ENCODE measurements at regions not wholly inside any gene's neighbourhood (a gene's known extent, or its start where the extent isn't known, plus 50 kb on each side); places are given as distances from the start of the nearest gene placed in this dataset.

DNA sequence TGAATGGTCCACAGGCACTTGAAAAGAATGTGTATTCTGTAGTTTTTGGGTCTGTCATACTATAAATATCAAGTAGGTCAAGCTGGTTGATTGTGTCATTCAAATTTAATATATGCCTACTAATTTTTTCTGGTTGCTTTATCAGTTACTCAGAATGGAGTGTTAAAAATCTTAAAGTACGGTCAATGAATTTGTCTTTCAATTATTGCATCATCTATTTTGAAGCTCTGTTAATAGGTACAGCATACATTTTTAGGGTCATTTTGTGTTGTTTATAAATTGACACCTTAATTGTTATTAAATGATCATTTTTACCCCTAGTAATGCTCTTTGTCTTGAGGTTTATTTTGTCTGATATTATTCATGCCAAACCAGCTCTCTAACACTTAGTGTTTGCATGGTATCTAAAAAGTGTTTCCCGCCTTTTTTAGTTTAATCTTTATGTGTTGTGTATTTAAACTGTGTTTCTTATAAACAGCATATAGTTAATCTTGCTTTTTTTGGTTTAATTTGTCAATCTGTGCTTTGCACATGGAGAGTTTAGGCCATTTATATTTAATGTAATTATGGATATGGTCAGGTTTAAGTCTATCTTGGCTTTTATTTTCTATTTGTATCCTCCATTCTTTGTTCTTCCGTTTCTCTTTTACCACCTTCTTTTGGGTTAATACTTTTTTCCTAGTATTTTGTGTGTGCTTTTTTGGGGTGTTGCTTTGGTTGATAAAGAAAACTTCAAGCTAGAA is 204.9 kb upstream of the EEF2KMT start:
- no peaks in the 10 kb centered on the region for H4K20me1 ChIP-seq (ENCODE audit: insufficient read depth)
- no peaks in the 10 kb centered on the region for H3K4me1 ChIP-seq (ENCODE audit: control insufficient read depth in 1 of 2, insufficient read depth in 2 of 2, low read length in 2 of 2)
- H3K9me3 ChIP-seq (ENCODE audit: control insufficient read depth in 1 of 2, insufficient read depth in 1 of 2, low read depth in 1 of 2, low read length in 2 of 2): no peaks in the 10 kb centered on the region
- DNase-seq (ENCODE audit: low read depth, low spot score) (no peak), ATAC-seq (no peak)
- no peak overlapping the region for H3K9ac ChIP-seq (ENCODE audit: low read length)
- H3K79me2 ChIP-seq (ENCODE audit: insufficient read depth, low read length): no peaks in the 10 kb centered on the region
- no peak overlapping the region for H3K4me2 ChIP-seq (ENCODE audit: low read length)
- no peak for TF ChIP-seq CBX3 (IDR thresholded peaks at IDR 0.05; ENCODE audit: low read depth)
- TF ChIP-seq YY1 (IDR thresholded peaks at IDR 0.05; ENCODE audit: extremely low read depth, insufficient replicate concordance, low read depth, low read length): no peak
- TF ChIP-seq TCF7L2 (IDR thresholded peaks at IDR 0.05; ENCODE audit: borderline replicate concordance, extremely low read depth, insufficient read depth, insufficient read length): no peak
- no peak for TF ChIP-seq FOSL1 (IDR thresholded peaks at IDR 0.05; ENCODE audit: low read depth)
- TF ChIP-seq CEBPB (IDR thresholded peaks at IDR 0.05; ENCODE audit: low read depth): no peak
- TF ChIP-seq EZH2 (IDR thresholded peaks at IDR 0.05): no peak
- POLR2A ChIA-PET: no interaction called here
- no peaks in the 10 kb centered on the region for H3K36me3 ChIP-seq (ENCODE audit: control insufficient read depth in 1 of 2, insufficient read depth in 2 of 2, low read length in 2 of 2)
- no peak overlapping the region for H3K27ac ChIP-seq (ENCODE audit: low read depth, low read length)
- intact Hi-C loops (cut with micrococcal nuclease): no loop called here
- no peak overlapping the region for H2AFZ ChIP-seq (ENCODE audit: low read depth, low read length, poor library complexity, severe bottlenecking)
- CTCF ChIA-PET: no interaction called here
- no peaks in the 10 kb centered on the region for H3K9me2 ChIP-seq (ENCODE audit: insufficient read depth)
- RAD21 ChIA-PET (ENCODE audit: low non-redundant PET in 1 of 2, low total read pairs in 2 of 2, uncharacterized antibody in 2 of 2, unreplicated experiment in 2 of 2): no interaction called here
- H3K4me3 ChIP-seq (replicated peaks in 1 of 2; ENCODE audit: low read depth in 1 of 2, low read length in 2 of 2): no peak overlapping the region
- no TSS peak for BruUV-seq (replicated peaks)
- no peaks in the 10 kb centered on the region; the same call in 1 of the 2 replicates for H3K27me3 ChIP-seq (ENCODE audit: insufficient read depth, low read length)

DNA sequence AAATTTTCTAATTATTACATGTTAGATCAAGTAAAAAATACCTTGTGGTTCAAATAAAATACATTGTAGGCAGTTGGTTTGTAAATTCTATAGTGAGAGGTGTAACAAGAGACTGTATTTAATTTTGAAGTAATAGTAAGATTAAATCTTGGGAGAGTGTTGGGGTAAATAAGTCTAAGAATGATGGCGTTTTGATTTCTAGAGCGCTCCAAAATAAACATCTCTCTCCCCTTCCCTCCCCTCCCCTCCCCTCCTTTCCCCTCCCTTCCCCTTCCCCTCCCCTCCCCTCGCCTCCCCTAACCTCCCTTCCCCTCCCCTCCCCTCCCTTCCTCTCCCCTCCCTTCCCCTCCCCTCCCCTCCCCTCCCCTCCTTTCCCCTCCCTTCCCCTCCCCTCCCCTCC is 200.6 kb upstream of the EEF2KMT start:
- no peaks in the 10 kb centered on the region for H3K36me3 ChIP-seq (ENCODE audit: control insufficient read depth in 1 of 2, insufficient read depth in 2 of 2, low read length in 2 of 2)
- no peak overlapping the region for H3K27ac ChIP-seq (ENCODE audit: low read depth, low read length)
- H4K20me1 ChIP-seq (ENCODE audit: insufficient read depth): no peaks in the 10 kb centered on the region
- DNase-seq (ENCODE audit: low read depth, low spot score) (no peak), ATAC-seq (no peak)
- H3K4me3 ChIP-seq (replicated peaks in 1 of 2; ENCODE audit: low read depth in 1 of 2, low read length in 2 of 2): no peak overlapping the region
- no peak overlapping the region for H3K4me2 ChIP-seq (ENCODE audit: low read length)
- H3K9me3 ChIP-seq (ENCODE audit: control insufficient read depth in 1 of 2, insufficient read depth in 1 of 2, low read depth in 1 of 2, low read length in 2 of 2): no peaks in the 10 kb centered on the region
- H3K27me3 ChIP-seq (ENCODE audit: insufficient read depth, low read length): no peaks in the 10 kb centered on the region
- intact Hi-C loops (cut with micrococcal nuclease): no loop called here
- ChIA-PET POLR2A (no interaction called here), RAD21 (ENCODE audit: low non-redundant PET in 1 of 2, low total read pairs in 2 of 2, uncharacterized antibody in 2 of 2, unreplicated experiment in 2 of 2) (no interaction called here), CTCF (no interaction called here)
- H3K79me2 ChIP-seq (ENCODE audit: insufficient read depth, low read length): no peaks in the 10 kb centered on the region
- H3K9ac ChIP-seq (ENCODE audit: low read length): no peak overlapping the region
- H2AFZ ChIP-seq (ENCODE audit: low read depth, low read length, poor library complexity, severe bottlenecking): no peak overlapping the region
- BruUV-seq (replicated peaks): no TSS peak
- H3K4me1 ChIP-seq (ENCODE audit: control insufficient read depth in 1 of 2, insufficient read depth in 2 of 2, low read length in 2 of 2): no peaks in the 10 kb centered on the region
- H3K9me2 ChIP-seq (ENCODE audit: insufficient read depth): no peaks in the 10 kb centered on the region
- no peak for TF ChIP-seq SRF (IDR thresholded peaks at IDR 0.05; ENCODE audit: low read depth)
- TF ChIP-seq CBX3 (IDR thresholded peaks at IDR 0.05; ENCODE audit: low read depth): no peak
- no peak for TF ChIP-seq TCF7L2 (IDR thresholded peaks at IDR 0.05; ENCODE audit: borderline replicate concordance, extremely low read depth, insufficient read depth, insufficient read length)
- TF ChIP-seq, protein P1, sequence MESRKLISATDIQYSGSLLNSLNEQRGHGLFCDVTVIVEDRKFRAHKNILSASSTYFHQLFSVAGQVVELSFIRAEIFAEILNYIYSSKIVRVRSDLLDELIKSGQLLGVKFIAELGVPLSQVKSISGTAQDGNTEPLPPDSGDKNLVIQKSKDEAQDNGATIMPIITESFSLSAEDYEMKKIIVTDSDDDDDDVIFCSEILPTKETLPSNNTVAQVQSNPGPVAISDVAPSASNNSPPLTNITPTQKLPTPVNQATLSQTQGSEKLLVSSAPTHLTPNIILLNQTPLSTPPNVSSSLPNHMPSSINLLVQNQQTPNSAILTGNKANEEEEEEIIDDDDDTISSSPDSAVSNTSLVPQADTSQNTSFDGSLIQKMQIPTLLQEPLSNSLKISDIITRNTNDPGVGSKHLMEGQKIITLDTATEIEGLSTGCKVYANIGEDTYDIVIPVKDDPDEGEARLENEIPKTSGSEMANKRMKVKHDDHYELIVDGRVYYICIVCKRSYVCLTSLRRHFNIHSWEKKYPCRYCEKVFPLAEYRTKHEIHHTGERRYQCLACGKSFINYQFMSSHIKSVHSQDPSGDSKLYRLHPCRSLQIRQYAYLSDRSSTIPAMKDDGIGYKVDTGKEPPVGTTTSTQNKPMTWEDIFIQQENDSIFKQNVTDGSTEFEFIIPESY (IDR thresholded peaks at IDR 0.05; ENCODE audit: extremely low read depth, insufficient replicate concordance, low read length): no peak
- no peak for TF ChIP-seq POLR2AphosphoS5 (IDR thresholded peaks at IDR 0.05; ENCODE audit: low read depth, low read length)
- no peak for TF ChIP-seq SP1 (IDR thresholded peaks at IDR 0.05; ENCODE audit: low read depth)
- no peak for TF ChIP-seq ZFX (IDR thresholded peaks at IDR 0.05)
